ENCODE measurements at regions not wholly inside any gene's neighbourhood (a gene's known extent, or its start where the extent isn't known, plus 50 kb on each side); places are given as distances from the start of the nearest gene placed in this dataset.

- DNase-seq (ENCODE audit: low read depth), result no peak
Observed at GRCh38 chrX:17206584-17206983, 168.4 kb upstream of the NHS start.

GRCh38 chrX:17214962-17215361 lies 160.0 kb upstream of the NHS start:
- no peak for DNase-seq (ENCODE audit: low read depth)

GRCh38 chrX:17226736-17227135 lies 148.3 kb upstream of the NHS start:
- DNase-seq (ENCODE audit: low read depth), result no peak

- DNase-seq (ENCODE audit: low read depth), result peak; percentile 9
Observed at GRCh38 chrX:17237146-17237545, 137.9 kb upstream of the NHS start.

- DNase-seq (ENCODE audit: low read depth), result peak; percentile 47
Observed at GRCh38 chrX:17242470-17242869, 132.5 kb upstream of the NHS start.

- no peak for DNase-seq (ENCODE audit: low read depth)
Observed at GRCh38 chrX:17247144-17247543, 127.9 kb upstream of the NHS start.

GRCh38 chrX:17262123-17262522 lies 112.9 kb upstream of the NHS start:
- no peak for DNase-seq (ENCODE audit: low read depth)

- no peak for DNase-seq (ENCODE audit: low read depth)
Observed at GRCh38 chrX:17266136-17266535, 108.9 kb upstream of the NHS start.

- no peak for DNase-seq (ENCODE audit: low read depth)
Observed at GRCh38 chrX:17278961-17279360, 96.0 kb upstream of the NHS start.

- DNase-seq (ENCODE audit: low read depth), result no peak
Observed at GRCh38 chrX:17285983-17286382, 89.0 kb upstream of the NHS start.

- no peak for DNase-seq (ENCODE audit: low read depth)
Observed at GRCh38 chrX:17291171-17291900, 83.7 kb upstream of the NHS start.

- no peak for DNase-seq (ENCODE audit: low read depth)
Observed at GRCh38 chrX:17292111-17292527, 82.9 kb upstream of the NHS start.

- no peak for DNase-seq (ENCODE audit: low read depth)
Observed at GRCh38 chrX:17294561-17294960, 80.4 kb upstream of the NHS start.

- DNase-seq (ENCODE audit: low read depth), result no peak
Observed at GRCh38 chrX:17295791-17296190, 79.2 kb upstream of the NHS start.

GRCh38 chrX:17298564-17298963 lies 76.4 kb upstream of the NHS start:
- DNase-seq (ENCODE audit: low read depth), result no peak

- DNase-seq (ENCODE audit: low read depth), result no peak
Observed at GRCh38 chrX:17299206-17299605, 75.8 kb upstream of the NHS start.

- no peak for DNase-seq (ENCODE audit: low read depth)
Observed at GRCh38 chrX:17323397-17323796, 51.6 kb upstream of the NHS start.
